ENCODE measurements at regions not wholly inside any gene's neighbourhood (a gene's known extent, or its start where the extent isn't known, plus 50 kb on each side); places are given as distances from the start of the nearest gene placed in this dataset.

GRCh38 chr5:90221951-90222350 lies 187.6 kb downstream of the CETN3 start:
- no peaks in the 10 kb centered on the region for H4K20me1 ChIP-seq (ENCODE audit: insufficient read depth)
- H3K27me3 ChIP-seq (ENCODE audit: insufficient read depth, low read depth, low read length) = no peaks in the 10 kb centered on the region
- H3K4me3 ChIP-seq (ENCODE audit: low read length) = no peak overlapping the region
- no peaks in the 10 kb centered on the region for H3F3A ChIP-seq (ENCODE audit: insufficient read depth, low read length, poor library complexity, severe bottlenecking)
- H3K79me2 ChIP-seq (replicated peaks; ENCODE audit: insufficient read depth, low read length) = no peaks in the 10 kb centered on the region
- no peak overlapping the region for H3K27ac ChIP-seq (ENCODE audit: low read length)
- no peak overlapping the region for H2AFZ ChIP-seq (ENCODE audit: low read depth, low read length)
- H3K9ac ChIP-seq (ENCODE audit: low read length) = no peak overlapping the region
- TF ChIP-seq TAF1 (IDR thresholded peaks at IDR 0.05; ENCODE audit: low read depth) = no peak
- no peak for TF ChIP-seq RAD21 (conservative IDR thresholded peaks at IDR 0.05)
- TF ChIP-seq SMC3 (conservative IDR thresholded peaks at IDR 0.05; ENCODE audit: poor library complexity) = no peak
- TF ChIP-seq REST (IDR thresholded peaks at IDR 0.05; ENCODE audit: borderline replicate concordance) = no peak
- TF ChIP-seq MXI1 (conservative IDR thresholded peaks at IDR 0.05; ENCODE audit: poor library complexity, severe bottlenecking) = no peak
- no peak for TF ChIP-seq POLR2AphosphoS5 (IDR thresholded peaks at IDR 0.05)
- no peak for TF ChIP-seq EP300 (conservative IDR thresholded peaks at IDR 0.05; ENCODE audit: poor library complexity, severe bottlenecking)
- TF ChIP-seq EZH2 (IDR thresholded peaks at IDR 0.05; ENCODE audit: borderline replicate concordance, insufficient read depth, low read length, poor library complexity, severe bottlenecking) = no peak
- no peak for TF ChIP-seq CTCF (IDR thresholded peaks at IDR 0.05; ENCODE audit: poor library complexity, severe bottlenecking)
- no peaks in the 10 kb centered on the region for H3K9me2 ChIP-seq (ENCODE audit: insufficient read depth, low read length)
- peaks cover 4% of the 10 kb centered on the region for H3K9me3 ChIP-seq (ENCODE audit: low read length)
- no peaks in the 10 kb centered on the region for H3K36me3 ChIP-seq (ENCODE audit: insufficient read depth, low read length)
- no peak overlapping the region for H3K4me2 ChIP-seq (ENCODE audit: low read length)

GRCh38 chr5:90220554-90220953 lies 189.0 kb downstream of the CETN3 start:
- Histone ChIP-seq H4K20me1 (ENCODE audit: insufficient read depth) (no peaks in the 10 kb centered on the region), H3K9me3 (ENCODE audit: low read length) (peaks cover 4% of the 10 kb centered on the region), H3K79me2 (replicated peaks; ENCODE audit: insufficient read depth, low read length) (no peaks in the 10 kb centered on the region), H3K27me3 (ENCODE audit: insufficient read depth, low read depth, low read length) (no peaks in the 10 kb centered on the region), H3K27ac (ENCODE audit: low read length) (no peak overlapping the region), H3K9me2 (ENCODE audit: insufficient read depth, low read length) (no peaks in the 10 kb centered on the region), H3K4me3 (ENCODE audit: low read length) (no peak overlapping the region), H3K36me3 (ENCODE audit: insufficient read depth, low read length) (no peaks in the 10 kb centered on the region), H3K9ac (ENCODE audit: low read length) (no peak overlapping the region), H3F3A (ENCODE audit: insufficient read depth, low read length, poor library complexity, severe bottlenecking) (no peaks in the 10 kb centered on the region), H2AFZ (ENCODE audit: low read depth, low read length) (no peak overlapping the region), H3K4me2 (ENCODE audit: low read length) (no peak overlapping the region)
- no peak for TF ChIP-seq RAD21 (conservative IDR thresholded peaks at IDR 0.05)
- TF ChIP-seq POLR2AphosphoS5 (IDR thresholded peaks at IDR 0.05) = no peak
- no peak for TF ChIP-seq EZH2 (IDR thresholded peaks at IDR 0.05; ENCODE audit: borderline replicate concordance, insufficient read depth, low read length, poor library complexity, severe bottlenecking)
- no peak for TF ChIP-seq MXI1 (conservative IDR thresholded peaks at IDR 0.05; ENCODE audit: poor library complexity, severe bottlenecking)
- no peak for TF ChIP-seq CTCF (IDR thresholded peaks at IDR 0.05; ENCODE audit: poor library complexity, severe bottlenecking)
- TF ChIP-seq EP300 (conservative IDR thresholded peaks at IDR 0.05; ENCODE audit: poor library complexity, severe bottlenecking) = no peak
- TF ChIP-seq SMC3 (conservative IDR thresholded peaks at IDR 0.05; ENCODE audit: poor library complexity) = no peak
- no peak for TF ChIP-seq REST (IDR thresholded peaks at IDR 0.05; ENCODE audit: borderline replicate concordance)
- TF ChIP-seq TAF1 (IDR thresholded peaks at IDR 0.05; ENCODE audit: low read depth) = no peak

Data from neural cell (in vitro differentiated cells).